NCI-H2081 treated with DMSO at 0.1 percent for 48 hours (cell line): ENCODE measurements at regions not wholly inside any gene's neighbourhood (a gene's known extent, or its start where the extent isn't known, plus 50 kb on each side); places are given as distances from the start of the nearest gene placed in this dataset.

Experiments
- DNase-seq: peaks from one replicate; lab custom pipeline; 2025; lab: John Stamatoyannopoulos, UW

GRCh38 chr5:157913575-157913974 lies 54.6 kb upstream of the CLINT1 start:
- peak; percentile 86 for DNase-seq

GRCh38 chr5:157912621-157913325 lies 53.8 kb upstream of the CLINT1 start:
- peak; percentile 90 for DNase-seq

- DNase-seq, result no peak
Measured at GRCh38 chr5:157911568-157911967, 52.6 kb upstream of the CLINT1 start.
